ENCODE measurements at regions not wholly inside any gene's neighbourhood (a gene's known extent, or its start where the extent isn't known, plus 50 kb on each side); places are given as distances from the start of the nearest gene placed in this dataset.
"Not testable (repeated sequence)": the region's sequence is repeated elsewhere in the genome, so short reads cannot be mapped to it uniquely, and the experiment has no call there.

DNA sequence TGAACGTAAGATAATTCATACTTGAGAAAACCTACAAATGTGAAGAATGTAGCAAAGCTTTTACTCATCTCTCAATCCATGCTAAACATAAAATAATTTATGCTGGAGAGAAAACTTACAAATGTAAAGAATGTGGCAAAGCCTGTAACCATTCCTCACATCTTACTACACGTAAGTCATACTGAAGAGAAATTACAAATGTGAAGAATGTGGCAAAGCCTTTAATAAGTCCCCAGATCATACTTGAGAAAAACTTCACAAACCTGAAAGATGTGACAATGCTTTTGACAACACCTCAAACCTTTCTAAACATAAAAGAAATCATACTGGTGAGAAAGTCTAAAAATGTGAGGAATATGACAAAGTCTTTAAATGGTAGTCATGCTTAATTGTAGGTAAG, 89.4 kb downstream of the ZNF675 start:
- no peak for DNase-seq

DNA sequence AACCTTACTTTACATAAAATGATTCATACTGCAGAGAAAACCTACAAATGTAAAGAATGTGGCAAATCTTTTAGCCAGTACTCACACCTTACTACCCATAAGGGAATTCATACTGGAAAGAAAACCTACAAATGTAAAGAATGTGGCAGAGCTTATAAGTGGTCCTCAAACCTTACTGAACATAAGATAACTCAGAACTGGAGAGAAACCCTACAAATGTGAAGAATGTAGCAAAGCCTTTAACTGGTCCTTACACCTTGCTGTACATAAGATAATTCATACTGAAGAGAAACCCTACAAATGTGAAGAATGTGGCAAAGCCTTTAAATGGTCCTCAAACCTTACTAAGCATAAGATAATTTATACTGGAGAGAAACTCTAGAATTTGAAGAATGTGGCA, 90.1 kb downstream of the ZNF675 start:
- no peak for DNase-seq

DNA sequence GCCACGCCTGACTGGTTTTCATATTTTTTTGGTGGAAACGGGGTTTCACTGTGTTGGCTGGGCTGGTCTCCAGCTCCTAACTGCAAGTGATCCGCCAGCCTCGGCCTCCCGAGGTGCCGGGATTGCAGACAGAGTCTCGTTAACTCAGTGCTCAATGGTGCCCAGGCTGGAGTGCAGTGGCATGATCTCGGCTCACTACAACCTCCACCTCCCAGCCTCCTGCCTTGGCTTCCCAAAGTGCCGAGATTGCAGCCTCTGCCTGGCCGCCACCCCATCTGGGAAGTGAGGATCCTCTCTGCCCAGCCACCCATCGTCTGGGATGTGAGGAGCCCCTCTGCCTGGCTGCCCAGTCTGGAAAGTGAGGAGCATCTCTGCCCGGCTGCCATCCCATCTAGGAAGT, 92.7 kb downstream of the ZNF675 start:
- DNase-seq, result not testable (repeated sequence)

DNA sequence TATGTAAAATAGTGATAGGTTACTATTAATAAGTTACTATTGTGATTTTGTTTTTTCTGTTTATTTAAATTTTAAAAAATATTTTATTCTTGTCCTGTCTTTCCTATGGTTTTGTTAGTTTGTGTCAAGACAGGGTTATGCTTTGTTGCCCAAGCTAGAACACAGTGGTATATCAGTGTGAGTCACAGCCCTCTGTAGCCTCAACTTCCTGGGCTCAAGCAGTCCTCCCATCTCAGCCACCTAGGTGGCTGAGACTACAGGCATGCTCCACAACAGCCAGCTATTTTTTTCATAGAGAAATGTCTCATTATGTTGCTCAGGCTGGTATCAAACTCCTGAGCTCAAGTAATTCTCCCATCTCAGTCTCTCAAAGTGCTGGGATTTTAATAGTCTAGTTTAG, 99.5 kb downstream of the ZNF675 start:
- DNase-seq, result no peak

DNA sequence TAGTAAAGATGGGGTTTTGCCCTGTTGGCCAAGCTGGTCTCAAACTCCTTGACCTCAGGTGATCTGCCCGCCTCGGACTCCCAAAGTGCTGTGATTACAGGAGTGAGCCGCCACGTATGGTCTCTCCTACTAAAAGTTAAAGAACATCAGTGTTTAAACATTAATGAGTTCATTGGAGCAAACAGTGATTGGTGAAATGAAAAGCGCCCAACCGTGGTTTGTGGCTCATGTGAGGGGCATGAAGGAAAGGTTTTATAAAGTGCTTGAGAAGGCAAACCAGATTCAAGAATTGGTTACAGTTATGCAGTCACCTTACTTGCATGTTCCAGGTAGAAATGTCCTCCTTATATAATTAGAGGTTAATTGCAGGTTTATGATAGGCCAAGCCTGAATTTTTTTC, 109.5 kb downstream of the ZNF675 start:
- DNase-seq, result no peak

DNA sequence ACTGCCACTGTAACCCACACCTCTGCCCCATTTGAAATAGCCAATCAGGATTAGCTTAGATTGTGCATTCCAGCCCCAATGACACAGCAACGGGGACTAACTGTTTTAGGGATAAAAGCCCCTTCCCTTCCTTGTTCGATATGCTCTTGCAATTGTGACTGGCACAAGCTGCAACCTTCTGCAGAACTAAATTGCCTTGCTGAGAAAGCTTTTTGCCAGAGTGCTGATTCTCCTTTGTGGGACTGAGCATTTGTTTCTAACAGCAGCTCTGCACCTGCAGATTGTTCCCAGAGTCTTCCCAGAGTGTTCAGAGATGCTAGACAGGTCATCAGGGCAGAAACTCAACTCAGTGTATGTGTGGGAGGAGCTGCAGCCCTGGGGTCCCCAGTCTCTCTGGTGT, 115.8 kb downstream of the ZNF675 start:
- DNase-seq, result no peak

DNA sequence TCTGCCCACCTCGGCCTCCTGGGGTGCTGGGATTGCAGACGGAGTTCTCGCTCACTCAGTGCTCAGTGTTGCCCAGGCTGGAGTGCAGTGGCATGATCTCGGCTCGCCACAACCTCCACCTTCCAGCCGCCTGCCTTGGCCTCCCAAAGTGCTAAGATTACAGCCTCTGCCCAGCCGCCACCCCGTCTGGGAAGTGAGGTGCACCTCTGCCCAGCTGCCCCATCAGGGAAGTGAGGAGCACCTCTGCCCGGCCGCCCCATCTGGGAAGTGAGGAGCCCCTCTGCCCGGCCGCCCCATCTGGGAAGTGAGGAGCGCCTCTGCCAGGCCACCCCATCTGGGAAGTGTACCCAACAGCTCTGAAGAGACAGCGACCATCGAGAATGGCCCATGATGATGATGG, 118.9 kb downstream of the ZNF675 start:
- not testable (repeated sequence) for DNase-seq

DNA sequence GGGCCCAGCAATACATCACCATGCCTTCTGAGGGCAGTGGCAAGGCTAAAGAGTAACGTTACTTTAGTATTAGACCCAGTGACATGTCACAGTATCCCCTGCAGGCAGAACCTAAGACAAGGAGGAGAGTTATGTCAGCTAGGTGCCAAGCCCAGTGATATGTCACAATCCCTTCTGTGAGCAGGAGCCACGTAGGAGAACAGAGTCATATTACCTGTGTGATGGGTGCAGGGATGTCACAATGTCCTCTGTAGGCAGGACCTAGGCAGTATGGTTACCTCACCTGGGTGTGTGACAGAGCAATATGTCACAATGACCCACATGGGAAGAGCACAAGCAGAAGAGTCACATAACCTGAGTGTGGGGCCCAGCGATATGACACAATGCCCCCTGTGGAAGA, 121.8 kb downstream of the ZNF675 start:
- DNase-seq, result no peak

DNA sequence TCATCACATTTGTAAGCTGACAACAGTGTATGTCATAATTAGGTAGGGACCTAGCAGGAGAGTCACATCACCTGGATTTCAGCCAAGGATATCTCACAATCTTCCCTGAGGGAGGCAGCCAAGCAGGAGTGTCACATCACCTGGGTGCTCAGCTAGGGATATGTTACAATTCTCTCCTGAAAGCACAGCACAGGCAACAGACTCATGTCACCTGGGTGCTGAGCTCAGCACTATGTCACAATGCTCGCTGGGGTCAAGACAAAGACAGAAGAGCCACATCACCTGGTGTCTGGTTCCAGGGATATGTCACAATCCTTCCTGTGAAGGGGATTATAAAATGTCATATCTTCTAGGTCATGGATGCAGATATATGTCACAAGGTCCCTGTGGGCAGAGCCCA, 123.7 kb downstream of the ZNF675 start:
- no peak for DNase-seq

DNA sequence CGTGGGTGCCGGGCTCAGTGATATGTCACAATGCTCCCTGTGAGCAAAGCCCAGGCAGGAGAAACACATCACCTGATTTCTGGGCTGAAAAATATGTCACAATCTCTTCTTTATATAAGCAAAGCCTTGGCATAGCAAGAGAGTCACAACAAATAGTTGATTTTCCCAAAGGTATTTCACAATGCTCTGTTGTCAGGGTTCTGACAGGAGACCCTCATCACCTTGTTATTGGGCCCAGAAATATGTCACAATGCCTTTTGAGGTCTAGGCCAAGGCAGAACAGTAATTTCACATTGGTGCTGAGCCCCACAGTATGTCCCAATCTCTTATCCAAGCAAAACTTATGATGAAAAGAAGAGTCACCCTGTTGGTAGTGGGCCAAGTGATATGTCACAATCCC, 125.7 kb downstream of the ZNF675 start:
- DNase-seq, result no peak

DNA sequence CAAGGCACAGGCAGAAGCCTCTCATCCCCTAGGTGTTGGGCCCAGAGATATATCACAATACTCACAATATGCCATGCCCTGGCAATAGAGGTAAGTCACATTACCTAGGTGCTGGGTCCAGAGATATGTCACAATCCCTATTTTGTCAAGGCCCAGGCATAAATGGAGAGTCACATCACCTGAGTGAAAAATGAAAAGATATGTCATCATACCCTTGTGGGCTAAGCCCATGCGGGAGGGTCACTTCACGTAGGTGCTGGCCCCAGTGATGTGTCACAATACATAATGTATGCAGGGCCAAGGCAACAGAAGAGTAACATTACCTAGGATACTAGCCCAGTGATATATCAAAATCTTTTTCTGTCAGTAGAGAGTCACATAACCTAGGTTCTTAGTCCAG, 127.0 kb downstream of the ZNF675 start:
- no peak for DNase-seq

DNA sequence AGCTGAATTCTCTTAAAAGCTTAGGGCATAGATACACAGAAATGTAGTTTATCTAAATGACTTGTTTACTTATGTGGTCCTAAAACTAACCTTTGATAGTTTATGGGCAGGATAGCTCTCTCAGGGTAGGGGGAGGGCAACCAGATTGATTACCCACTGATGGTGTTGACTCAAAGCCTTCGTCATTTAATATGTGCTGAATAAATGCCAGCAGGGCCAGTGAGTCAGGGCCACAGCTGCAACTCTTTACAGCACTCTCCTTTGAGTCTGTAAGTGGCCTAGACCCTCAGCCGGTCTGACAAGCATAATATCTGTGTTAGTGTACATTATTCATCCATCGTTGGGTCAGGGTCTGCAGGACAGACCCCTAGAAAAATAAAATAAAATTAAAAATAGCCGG, 128.5 kb downstream of the ZNF675 start:
- DNase-seq, result no peak

DNA sequence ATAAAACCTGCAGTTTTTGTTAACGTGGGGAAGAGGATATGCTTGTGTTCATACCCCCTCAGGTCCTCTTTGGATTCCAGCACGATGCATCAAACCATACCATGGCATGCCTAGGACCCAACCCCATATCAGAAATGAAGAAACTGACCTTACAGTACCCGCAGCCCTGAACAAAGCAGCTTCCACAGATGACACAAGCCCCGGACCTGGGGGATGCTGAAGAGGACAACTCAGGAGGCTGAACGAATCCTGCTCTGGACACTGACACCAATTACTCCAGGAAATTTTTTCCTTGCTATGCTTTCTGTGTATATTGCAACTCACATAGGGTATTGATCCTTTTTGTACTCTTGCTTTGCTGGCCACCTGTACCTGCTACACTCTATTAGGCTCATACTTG, 129.6 kb downstream of the ZNF675 start:
- no peak for DNase-seq

DNA sequence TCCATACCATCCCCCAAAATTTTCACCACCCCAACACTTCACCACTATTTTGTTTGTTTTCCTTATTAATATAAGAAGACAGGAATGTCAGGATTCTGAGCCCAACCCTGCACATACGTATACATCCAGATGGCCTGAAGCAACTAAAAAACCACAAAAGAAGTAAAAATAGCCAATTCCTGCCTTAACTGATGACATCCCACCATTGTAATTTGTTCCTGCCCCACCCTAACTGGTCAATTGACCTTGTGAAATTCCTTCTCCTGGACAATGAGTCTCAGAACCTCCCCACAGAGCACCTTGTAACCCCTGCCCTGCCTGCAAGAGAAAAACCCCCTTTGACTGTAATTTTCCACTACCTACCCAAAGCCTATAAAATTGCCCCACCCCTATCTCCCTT, 132.5 kb downstream of the ZNF675 start:
- DNase-seq, result no peak

DNA sequence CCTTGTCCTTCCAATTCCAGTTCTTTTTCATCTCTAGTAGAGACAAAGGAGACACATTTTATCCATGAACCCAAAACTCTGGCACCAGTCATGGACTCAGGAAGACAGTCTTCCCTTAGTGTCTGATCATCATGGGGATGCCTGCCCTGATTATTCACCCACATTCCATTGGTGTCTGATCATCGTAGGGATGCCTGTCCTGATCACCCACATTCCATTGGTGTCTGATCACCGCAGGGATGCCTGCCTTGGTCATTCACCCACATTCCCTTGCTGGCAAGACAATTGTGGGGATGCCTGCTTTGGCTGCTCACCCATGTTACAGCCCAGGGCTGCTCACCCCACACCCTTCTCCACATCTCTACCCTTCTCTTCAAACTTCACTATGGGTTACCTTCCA, 136.9 kb downstream of the ZNF675 start:
- not testable (repeated sequence) for DNase-seq

DNA sequence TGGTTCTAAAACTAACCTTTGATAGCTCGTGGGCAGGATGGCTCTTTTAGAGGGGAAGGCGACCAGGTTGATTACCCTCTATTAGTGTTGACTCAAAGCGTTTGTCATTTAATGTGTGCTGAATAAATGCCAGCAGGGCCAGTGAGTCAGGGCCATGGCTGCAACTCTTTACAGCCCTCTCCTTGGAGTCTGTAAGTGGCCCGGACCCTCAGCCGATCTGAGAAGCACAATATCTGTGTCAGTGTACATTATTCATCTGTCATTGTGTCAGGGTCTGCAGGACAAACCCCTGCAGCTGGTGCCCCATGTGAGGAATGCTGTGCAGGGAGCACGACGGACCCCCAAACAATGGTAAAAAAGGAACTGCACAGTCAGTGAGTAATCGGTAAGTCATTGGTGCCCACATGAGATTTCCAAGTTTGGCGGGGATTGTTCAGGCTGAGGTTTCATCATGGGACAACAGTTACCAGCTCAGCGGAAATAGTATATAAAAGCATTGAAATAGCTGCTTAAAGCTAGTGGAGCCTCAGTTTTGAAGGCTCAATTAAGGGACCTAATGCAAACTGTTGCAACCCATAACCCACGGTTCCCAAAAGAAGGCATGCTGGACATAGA, 139.1 kb downstream of the ZNF675 start:
- DNase-seq, result no peak

DNA sequence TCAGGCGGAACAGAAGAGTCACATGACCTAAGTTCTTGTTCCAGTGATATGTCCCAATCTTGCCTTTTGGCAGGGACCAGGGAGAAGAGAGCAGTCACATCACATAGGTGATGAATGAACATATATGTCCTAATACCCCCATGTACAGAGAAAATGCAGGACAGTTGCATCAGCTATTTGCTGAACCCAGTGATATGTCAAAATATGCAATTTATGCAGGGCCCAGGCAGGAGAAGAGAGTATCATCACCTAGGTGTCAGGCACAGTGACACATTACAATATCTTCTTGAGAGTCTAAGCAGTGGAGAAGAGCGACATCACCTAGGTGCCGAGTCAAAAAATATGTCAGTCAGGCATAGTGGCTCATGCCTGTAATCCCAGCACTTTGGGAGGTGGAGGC, 139.9 kb downstream of the ZNF675 start:
- DNase-seq, result no peak

DNA sequence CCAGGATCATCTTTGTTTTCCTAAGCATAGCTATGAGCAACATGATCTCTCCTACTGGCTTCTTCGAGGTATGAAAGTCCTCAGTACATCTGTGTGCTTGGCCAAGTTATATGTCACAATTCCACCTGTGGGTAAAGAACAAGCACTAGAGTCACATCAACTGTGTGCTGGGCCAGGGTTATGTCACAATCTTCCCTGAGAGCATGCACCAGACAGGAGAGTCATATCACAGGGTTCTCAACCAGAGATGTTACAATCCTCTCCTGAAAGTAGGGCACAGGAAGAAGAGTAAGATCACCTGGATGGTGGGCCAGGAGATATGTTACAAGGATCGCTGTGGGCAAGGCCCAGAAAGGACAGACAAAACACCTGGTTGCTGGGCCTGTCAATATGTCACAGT, 143.7 kb downstream of the ZNF675 start:
- no peak for DNase-seq

DNA sequence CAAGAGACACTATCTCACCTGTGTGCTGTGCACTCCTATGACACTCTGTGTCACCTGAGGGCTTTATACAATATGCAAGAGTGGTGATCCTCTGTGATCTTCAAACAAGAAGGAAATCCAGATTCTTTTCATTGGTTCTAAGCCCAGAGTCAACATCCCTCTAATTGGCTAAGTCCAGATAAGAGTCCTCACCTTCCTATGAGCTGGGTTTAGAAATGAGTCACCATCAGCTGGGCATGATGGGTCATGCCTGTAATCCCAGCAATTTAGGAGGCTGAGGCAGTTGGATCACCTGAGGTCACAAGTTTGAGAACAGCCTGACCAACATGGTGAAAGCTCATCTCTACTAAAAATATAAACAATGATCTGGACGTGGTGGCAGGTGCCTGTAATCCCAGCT, 144.4 kb downstream of the ZNF675 start:
- no peak for DNase-seq

DNA sequence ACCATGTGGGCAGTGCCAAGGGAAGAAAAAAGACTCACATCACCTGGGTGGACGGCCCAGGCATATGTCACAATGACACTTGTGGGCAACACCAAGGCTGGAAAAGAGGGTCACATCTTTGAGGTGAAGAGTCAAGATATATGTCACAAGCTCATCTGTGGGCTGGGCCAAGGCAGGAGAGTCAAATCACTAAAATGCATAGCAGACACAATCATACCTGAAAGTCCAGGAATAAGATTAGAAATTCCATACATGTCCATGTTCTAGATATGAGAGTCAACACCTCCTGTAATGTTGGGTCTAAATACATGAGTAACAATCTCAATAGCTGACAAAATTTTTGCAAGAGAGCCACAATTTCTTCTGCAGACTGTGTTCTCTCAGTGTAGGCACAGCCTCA, 145.0 kb downstream of the ZNF675 start:
- no peak for DNase-seq

DNA sequence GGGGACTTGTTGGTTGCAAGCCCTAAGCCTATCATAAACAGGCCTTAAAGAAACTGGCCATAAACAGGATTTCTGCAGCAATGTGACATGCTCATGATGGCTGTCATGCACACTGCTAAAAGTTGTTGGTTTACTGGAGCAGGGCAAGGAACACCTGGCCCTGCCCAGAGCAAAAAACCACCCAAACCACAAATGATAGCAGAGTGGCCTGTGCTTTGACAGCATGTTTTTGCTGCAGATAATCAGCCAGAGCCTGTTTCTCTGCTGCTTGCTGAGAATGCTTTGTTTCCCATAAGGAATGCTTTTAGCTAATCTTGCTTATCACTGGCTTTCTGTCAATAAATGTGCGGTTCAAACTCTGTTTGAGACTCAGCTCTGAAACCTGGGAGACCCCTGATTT, 144.9 kb upstream of the ZNF91 start:
- not testable (repeated sequence) for DNase-seq

DNA sequence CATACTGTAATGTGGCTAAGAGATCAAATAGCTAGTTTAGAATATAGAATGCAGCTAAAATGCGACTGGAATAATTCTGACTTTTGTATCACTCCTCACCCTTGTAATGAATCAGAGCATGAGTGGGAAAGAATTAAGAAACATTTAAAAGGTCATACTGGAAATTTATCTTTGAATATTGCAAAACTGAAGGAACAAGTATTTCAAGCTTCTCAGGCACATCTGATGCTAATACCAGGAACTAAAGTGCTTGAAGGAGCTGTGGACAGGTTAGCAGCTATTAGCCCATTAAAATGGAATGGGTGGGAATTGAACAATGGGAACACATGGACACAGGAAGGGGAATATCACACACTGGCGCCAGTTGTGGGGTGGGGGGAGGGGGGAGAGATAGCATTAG, 144.2 kb upstream of the ZNF91 start:
- no peak for DNase-seq

DNA sequence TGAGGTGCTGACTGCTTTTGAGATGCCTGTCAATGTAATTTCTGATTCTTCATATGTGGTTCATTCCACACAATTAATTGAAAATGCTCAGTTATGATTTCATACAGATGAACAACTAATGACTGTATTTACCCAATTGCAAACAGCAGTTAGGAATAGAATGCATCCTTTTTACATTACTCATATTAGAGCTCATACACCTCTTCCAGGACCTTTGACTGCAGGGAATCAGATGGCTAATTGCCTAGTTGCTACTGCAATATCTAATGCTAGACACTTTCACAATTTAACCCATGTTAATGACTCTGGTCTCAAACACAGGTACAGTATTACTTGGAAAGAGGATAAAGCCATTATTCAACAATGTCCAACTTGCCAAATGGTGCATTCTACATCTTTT, 141.9 kb upstream of the ZNF91 start:
- not testable (repeated sequence) for DNase-seq

DNA sequence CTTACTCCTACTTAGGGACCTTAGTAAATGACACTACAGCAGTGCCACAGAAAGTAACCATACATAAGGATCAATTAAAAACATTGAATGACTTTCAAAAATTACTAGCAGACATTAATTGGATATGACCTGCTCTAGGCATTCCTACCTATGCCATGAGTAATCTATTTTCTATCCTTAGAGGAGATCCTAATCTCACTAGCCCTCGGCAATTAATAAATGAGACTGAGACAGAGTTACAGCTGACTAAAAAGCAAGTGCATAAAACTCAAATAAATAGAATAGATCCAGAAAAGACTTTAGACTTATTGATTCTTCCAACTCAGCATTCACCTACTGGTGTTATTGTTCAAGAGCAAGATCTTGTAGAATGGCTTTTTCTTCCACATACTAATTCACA, 141.1 kb upstream of the ZNF91 start:
- not testable (repeated sequence) for DNase-seq

DNA sequence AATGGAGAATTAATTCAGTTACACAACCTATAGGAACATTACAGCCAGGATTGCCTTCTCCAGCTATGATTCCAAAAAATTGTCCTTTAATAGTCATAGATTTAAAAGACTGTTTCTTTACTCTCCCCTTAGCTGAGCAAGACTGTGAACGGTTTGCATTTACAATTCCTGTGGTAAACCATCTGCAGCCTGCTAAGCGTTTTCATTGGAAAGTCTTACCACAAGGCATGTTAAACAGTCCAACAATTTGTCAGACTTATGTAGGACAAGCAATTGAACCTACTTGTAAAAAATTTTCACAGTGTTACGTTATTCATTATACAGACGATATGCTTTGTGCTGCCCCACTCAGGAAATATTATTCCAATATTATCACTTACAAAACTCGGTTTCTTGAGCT, 140.6 kb upstream of the ZNF91 start:
- not testable (repeated sequence) for DNase-seq
